ENCODE measurements at regions not wholly inside any gene's neighbourhood (a gene's known extent, or its start where the extent isn't known, plus 50 kb on each side); places are given as distances from the start of the nearest gene placed in this dataset.

- H3K9me3 ChIP-seq, result no peaks in the 10 kb centered on the region
- no peak for DNase-seq (ENCODE audit: low spot score)
- TF ChIP-seq CTCF (IDR thresholded peaks at IDR 0.05) (no peak), POLR2AphosphoS5 (IDR thresholded peaks at IDR 0.05) (no peak), POLR2A (IDR thresholded peaks at IDR 0.05) (no peak)
- WGBS, result 58% methylated on average over 1 of the region's 1 CpG
- no peaks in the 10 kb centered on the region for H3K36me3 ChIP-seq
- no peak overlapping the region for H3K4me3 ChIP-seq
- H3K27me3 ChIP-seq (replicated peaks; ENCODE audit: insufficient read depth), result no peaks in the 10 kb centered on the region
- intact Hi-C loops (cut with DNase I), result no loop called here
- no peak overlapping the region for H3K27ac ChIP-seq
- no peaks in the 10 kb centered on the region for H3K4me1 ChIP-seq (replicated peaks)
Measured at GRCh38 chr4:129233691-129234090, 137.7 kb downstream of the C4orf33 start.

GRCh38 chr4:129236351-129236750 is 140.4 kb downstream of the C4orf33 start:
- DNase-seq (ENCODE audit: low spot score), result no peak
- no peak overlapping the region for H3K4me3 ChIP-seq
- TF ChIP-seq POLR2AphosphoS5 (IDR thresholded peaks at IDR 0.05) (no peak), CTCF (IDR thresholded peaks at IDR 0.05) (no peak), POLR2A (IDR thresholded peaks at IDR 0.05) (no peak)
- no peaks in the 10 kb centered on the region for H3K9me3 ChIP-seq
- H3K36me3 ChIP-seq, result no peaks in the 10 kb centered on the region
- no peak overlapping the region for H3K27ac ChIP-seq
- H3K27me3 ChIP-seq (replicated peaks; ENCODE audit: insufficient read depth), result no peaks in the 10 kb centered on the region
- H3K4me1 ChIP-seq (replicated peaks), result no peaks in the 10 kb centered on the region
- WGBS, result 90% methylated on average over 3 of the region's 3 CpGs
- intact Hi-C loops (cut with DNase I), result no loop called here

DNA sequence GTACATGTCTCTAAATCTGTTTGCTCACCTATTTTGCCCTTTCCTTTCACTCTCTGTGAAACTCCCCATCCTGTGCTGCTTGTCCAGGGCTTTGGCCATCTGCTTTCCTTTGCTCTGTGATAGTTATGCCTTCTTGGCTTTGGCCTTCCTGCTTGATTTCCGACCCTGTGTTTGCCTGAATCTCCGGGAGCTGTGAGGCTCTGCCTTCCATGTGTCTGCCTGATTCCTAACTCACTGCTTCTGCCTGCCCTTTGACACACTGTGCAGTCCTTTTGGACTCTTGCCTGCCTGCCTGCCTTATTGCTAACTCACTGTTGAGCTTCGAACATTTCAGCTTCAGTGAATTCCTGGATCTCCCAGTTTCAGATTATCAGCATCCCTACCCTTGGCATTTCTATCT is 143.1 kb downstream of the C4orf33 start:
- H3K4me1 ChIP-seq (replicated peaks), result no peaks in the 10 kb centered on the region
- H3K36me3 ChIP-seq, result no peaks in the 10 kb centered on the region
- H3K9me3 ChIP-seq, result no peaks in the 10 kb centered on the region
- WGBS, result 33% methylated on average over 3 of the region's 3 CpGs
- no peak for DNase-seq (ENCODE audit: low spot score)
- H3K27ac ChIP-seq, result no peak overlapping the region
- TF ChIP-seq CTCF (IDR thresholded peaks at IDR 0.05), result no peak
- no peak for TF ChIP-seq POLR2A (IDR thresholded peaks at IDR 0.05)
- TF ChIP-seq POLR2AphosphoS5 (IDR thresholded peaks at IDR 0.05), result no peak
- no peaks in the 10 kb centered on the region for H3K27me3 ChIP-seq (replicated peaks; ENCODE audit: insufficient read depth)
- intact Hi-C loops (cut with DNase I), result no loop called here
- no peak overlapping the region for H3K4me3 ChIP-seq

GRCh38 chr4:129240816-129241215 is 144.9 kb downstream of the C4orf33 start:
- Histone ChIP-seq H3K9me3 (no peaks in the 10 kb centered on the region), H3K4me3 (no peak overlapping the region), H3K36me3 (no peaks in the 10 kb centered on the region), H3K27ac (no peak overlapping the region), H3K27me3 (replicated peaks; ENCODE audit: insufficient read depth) (no peaks in the 10 kb centered on the region), H3K4me1 (replicated peaks) (no peaks in the 10 kb centered on the region)
- TF ChIP-seq POLR2AphosphoS5 (IDR thresholded peaks at IDR 0.05), result no peak
- no peak for TF ChIP-seq POLR2A (IDR thresholded peaks at IDR 0.05)
- no peak for TF ChIP-seq CTCF (IDR thresholded peaks at IDR 0.05)
- WGBS, result 22% methylated on average over 1 of the region's 1 CpG
- no peak for DNase-seq (ENCODE audit: low spot score)
- intact Hi-C loops (cut with DNase I), result no loop called here

- no peaks in the 10 kb centered on the region for H3K27me3 ChIP-seq (replicated peaks; ENCODE audit: insufficient read depth)
- DNase-seq (ENCODE audit: low spot score), result no peak
- intact Hi-C loops (cut with DNase I), result no loop called here
- no peaks in the 10 kb centered on the region for H3K9me3 ChIP-seq
- no peak overlapping the region for H3K27ac ChIP-seq
- WGBS, result 83% methylated on average over 4 of the region's 4 CpGs
- H3K4me3 ChIP-seq, result no peak overlapping the region
- H3K36me3 ChIP-seq, result no peaks in the 10 kb centered on the region
- TF ChIP-seq POLR2A (IDR thresholded peaks at IDR 0.05), result no peak
- TF ChIP-seq CTCF (IDR thresholded peaks at IDR 0.05), result no peak
- TF ChIP-seq POLR2AphosphoS5 (IDR thresholded peaks at IDR 0.05), result no peak
- H3K4me1 ChIP-seq (replicated peaks), result no peaks in the 10 kb centered on the region
Measured at GRCh38 chr4:129246145-129246544, 150.2 kb downstream of the C4orf33 start.
